IMR-90 (cell line): ENCODE measurements at regions not wholly inside any gene's neighbourhood (a gene's known extent, or its start where the extent isn't known, plus 50 kb on each side); places are given as distances from the start of the nearest gene placed in this dataset.

Experiments used
- ATAC-seq: fragments of 200-7000 bp; cut with Tn5 transposase; 2 replicates; pipeline ENCODE4 v1.9.1; 2020; ENCODE audit warnings: low read depth, mild to moderate bottlenecking, moderate library complexity
- BruUV-seq: library from RNA; stranded (reverse); fragments of 400-500 nt; replicated peaks from 2 replicates; lab custom pipeline; 2021; lab: Mats Ljungman, UMichigan
- CTCF ChIA-PET: fragments of 300-600 bp; formaldehyde crosslinking; extraction: SDS; loops from one replicate; lab custom pipeline; 2021; ENCODE audit warnings: antibody characterized with exemption; lab: Yijun Ruan, JAX
- POLR2A ChIA-PET: fragments of 300-600 bp; sonication (Branson Sonifier 250); formaldehyde crosslinking; loops from one replicate; lab custom pipeline; 2022; ENCODE audit warnings: antibody characterized with exemption; ENCODE audit not compliant: unreplicated experiment; lab: Charles Lee
- DNase-seq: peaks from one replicate; pipeline ENCODE4 v3.0.0; 2013
- H2AFZ ChIP-seq: replicated peaks from 2 replicates; pipeline ENCODE3; 2013; ENCODE audit warnings: low read length, mild to moderate bottlenecking; ENCODE audit not compliant: poor library complexity
- H2AK5ac ChIP-seq: 2 replicates; pipeline ENCODE4 v1.6.1; 2013; ENCODE audit warnings: low read depth, low read length, inconsistent platforms
- H2AK9ac ChIP-seq: replicated peaks from 2 replicates; pipeline ENCODE3; 2013; ENCODE audit warnings: mild to moderate bottlenecking, low read depth, low read length, moderate library complexity; ENCODE audit not compliant: poor library complexity
- H2BK120ac ChIP-seq: 2 replicates; pipeline ENCODE4 v1.6.1; 2013; ENCODE audit warnings: low read depth, low read length, inconsistent platforms
- H2BK15ac ChIP-seq: 3 replicates; pipeline ENCODE4 v1.6.1; 2013; ENCODE audit warnings: low read depth, low read length, inconsistent platforms
- H2BK20ac ChIP-seq: 2 replicates; pipeline ENCODE4 v1.6.1; 2013; ENCODE audit warnings: low read depth, mild to moderate bottlenecking, inconsistent platforms, low read length, moderate library complexity
- H2BK5ac ChIP-seq: 2 replicates; pipeline ENCODE4 v1.6.1; 2013; ENCODE audit warnings: mild to moderate bottlenecking, low read depth, low read length, inconsistent platforms; ENCODE audit not compliant: poor library complexity, severe bottlenecking
- H3K14ac ChIP-seq: replicated peaks from 2 replicates; pipeline ENCODE4 v1.6.1; 2013; ENCODE audit warnings: low read depth, low read length, inconsistent platforms
- H3K18ac ChIP-seq: 2 replicates; pipeline ENCODE4 v1.6.1; 2013; ENCODE audit warnings: low read depth, low read length, control low read depth
- H3K23ac ChIP-seq: 2 replicates; pipeline ENCODE4 v1.6.1; 2013; ENCODE audit warnings: low read depth, low read length, inconsistent platforms
- H3K27ac ChIP-seq: 2 replicates; pipeline ENCODE4 v1.5.1; 2013; ENCODE audit warnings: mild to moderate bottlenecking, control low read depth, low read length; ENCODE audit not compliant: insufficient read depth
- H3K27me3 ChIP-seq: 2 replicates; pipeline ENCODE4 v1.6.1; 2013; ENCODE audit warnings: low read length; ENCODE audit not compliant: control insufficient read depth, insufficient read depth
- H3K36me3 ChIP-seq: 2 replicates; pipeline ENCODE4 v1.6.1; 2013; ENCODE audit warnings: low read length, mixed read lengths; ENCODE audit not compliant: control insufficient read depth, insufficient read depth
- H3K4ac ChIP-seq: 2 replicates; pipeline ENCODE4 v1.6.1; 2013; ENCODE audit warnings: low read depth, low read length, inconsistent platforms
- H3K4me1 ChIP-seq: 2 replicates; pipeline ENCODE4 v1.6.1; 2013; ENCODE audit warnings: low read length, mixed read lengths; ENCODE audit not compliant: control insufficient read depth, insufficient read depth
- H3K4me2 ChIP-seq: 2 replicates; pipeline ENCODE4 v1.6.1; 2013; ENCODE audit warnings: low read depth, mild to moderate bottlenecking, control low read depth, low read length, moderate library complexity
- H3K4me3 ChIP-seq: 2 replicates; pipeline ENCODE4 v1.5.1; 2013; ENCODE audit warnings: low read depth, mild to moderate bottlenecking, control low read depth, low read length, moderate library complexity; ENCODE audit not compliant: insufficient read depth
- H3K56ac ChIP-seq: 2 replicates; pipeline ENCODE4 v1.6.1; 2013; ENCODE audit warnings: low read length, inconsistent platforms; ENCODE audit not compliant: insufficient read depth; ENCODE audit errors: extremely low read depth
- H3K79me1 ChIP-seq, 2 experiments: 2 replicates each; pipeline ENCODE4 v1.6.1; 2013; ENCODE audit warnings: low read length in 2 of 2, inconsistent platforms in 1 of 2, low read depth in 1 of 2
- H3K9ac ChIP-seq: 2 replicates; pipeline ENCODE4 v1.6.1; 2013; ENCODE audit warnings: low read depth, low read length, control low read depth
- H3K9me1 ChIP-seq: 2 replicates; pipeline ENCODE4 v1.6.1; 2013; ENCODE audit warnings: low read length, inconsistent platforms; ENCODE audit not compliant: insufficient read depth
- H3K9me3 ChIP-seq: 2 replicates; pipeline ENCODE4 v1.6.1; 2013; ENCODE audit warnings: low read length; ENCODE audit not compliant: control insufficient read depth, insufficient read depth
- H4K20me1 ChIP-seq: 2 replicates; pipeline ENCODE4 v1.6.1; 2013; ENCODE audit warnings: low read length, inconsistent platforms; ENCODE audit not compliant: insufficient read depth
- H4K5ac ChIP-seq: 2 replicates; pipeline ENCODE4 v1.6.1; 2013; ENCODE audit warnings: mild to moderate bottlenecking, low read depth, low read length, control low read depth
- H4K8ac ChIP-seq, 2 experiments: 2 replicates each; pipeline ENCODE4 v1.6.1; 2013; ENCODE audit warnings: low read depth in 2 of 2, low read length in 2 of 2, control low read depth in 1 of 2, inconsistent platforms in 1 of 2
- H4K91ac ChIP-seq: 2 replicates; pipeline ENCODE4 v1.6.1; 2013; ENCODE audit warnings: low read depth, low read length, inconsistent platforms; ENCODE audit not compliant: insufficient read depth
- CHD1 ChIP-seq: IDR thresholded peaks from 2 replicates; pipeline ENCODE4 v1.6.1; 2012; ENCODE audit warnings: low read depth, low read length, improper control_type of control experiment
- MAZ ChIP-seq: IDR thresholded peaks from 2 replicates; pipeline ENCODE4 v1.6.1; 2012; ENCODE audit warnings: low read depth, mild to moderate bottlenecking, low read length, improper control_type of control experiment, moderate library complexity, borderline replicate concordance
- NFE2L2 ChIP-seq: fragments of 150-350 bp; IDR thresholded peaks from 2 replicates; pipeline ENCODE4 v1.6.1; 2016; ENCODE audit warnings: low read depth, mild to moderate bottlenecking, low read length
- WGBS, 2 experiments: methylation state at CpG; one replicate each; pipeline versions ENCODE4 v1.1.5 to v1.1.7; 2013; ENCODE audit warnings: missing lambda C conversion rate in 2 of 2; ENCODE audit not compliant: insufficient read length in 1 of 2; ENCODE audit errors: extremely low coverage in 2 of 2; 5-methylcytosine and 5-hydroxymethylcytosine counted together
- dilution Hi-C: fragments of 300-500 bp; cut with HindIII; formaldehyde crosslinking; loops from one replicate; pipeline ENCODE4 v1.14.3; 2018; ENCODE audit warnings: low sequenced_read_pairs; ENCODE audit not compliant: unreplicated experiment
- in situ Hi-C: fragments of 300-500 bp; cut with MboI; formaldehyde crosslinking; loops from 3 replicates; pipeline ENCODE4 v1.14.3; 2019; ENCODE audit warnings: low sequenced_read_pairs, inconsistent platforms, mixed read lengths
- intact Hi-C: fragments of 100-400 bp; cut with micrococcal nuclease; formaldehyde crosslinking; loops from 2 replicates; pipeline ENCODE4 v1.10.0; 2022
- TF ChIP-seq, protein P1 (sequence below): fragments of 150-350 bp; IDR thresholded peaks from 2 replicates; pipeline ENCODE4 v1.6.1; 2017; ENCODE audit warnings: mild to moderate bottlenecking, antibody characterized with exemption, low read length, low read depth

DNA sequence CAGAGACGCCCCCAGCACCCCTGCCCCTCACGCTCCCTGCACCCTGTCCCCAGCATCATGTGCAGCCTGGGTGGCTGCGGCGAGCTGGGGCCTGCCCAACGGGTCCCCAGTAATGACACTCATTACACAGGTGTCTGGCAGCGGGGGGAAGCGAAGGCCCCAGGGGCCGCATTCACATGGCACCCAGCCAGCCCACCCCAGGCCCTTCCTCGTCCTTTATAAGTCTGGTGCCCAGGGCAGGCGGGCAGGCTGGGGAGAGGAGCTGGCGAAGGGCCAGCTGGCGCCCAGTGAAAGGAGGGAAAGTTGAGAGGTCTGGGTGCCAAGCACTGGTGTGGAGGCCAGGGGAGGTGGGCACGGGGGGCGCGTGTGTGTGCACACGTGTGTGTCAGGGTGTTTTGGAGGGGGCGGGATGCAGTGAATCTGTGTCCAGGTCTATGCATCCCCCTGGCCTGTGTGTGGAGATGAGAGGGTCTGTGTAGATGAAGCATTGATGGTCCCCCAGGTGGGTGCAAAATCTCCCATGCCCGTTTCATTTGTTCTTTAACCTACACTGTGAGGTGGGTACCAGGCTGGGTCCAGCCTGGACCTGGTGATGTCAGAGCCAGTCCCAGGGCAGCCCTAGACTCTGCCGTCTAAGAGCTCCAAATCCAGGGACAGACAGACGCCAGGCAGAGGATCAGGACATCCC lies 105.3 kb downstream of the CEBPB start (continued):
- TF ChIP-seq, protein P1, sequence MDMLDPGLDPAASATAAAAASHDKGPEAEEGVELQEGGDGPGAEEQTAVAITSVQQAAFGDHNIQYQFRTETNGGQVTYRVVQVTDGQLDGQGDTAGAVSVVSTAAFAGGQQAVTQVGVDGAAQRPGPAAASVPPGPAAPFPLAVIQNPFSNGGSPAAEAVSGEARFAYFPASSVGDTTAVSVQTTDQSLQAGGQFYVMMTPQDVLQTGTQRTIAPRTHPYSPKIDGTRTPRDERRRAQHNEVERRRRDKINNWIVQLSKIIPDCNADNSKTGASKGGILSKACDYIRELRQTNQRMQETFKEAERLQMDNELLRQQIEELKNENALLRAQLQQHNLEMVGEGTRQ, result no peak

DNA sequence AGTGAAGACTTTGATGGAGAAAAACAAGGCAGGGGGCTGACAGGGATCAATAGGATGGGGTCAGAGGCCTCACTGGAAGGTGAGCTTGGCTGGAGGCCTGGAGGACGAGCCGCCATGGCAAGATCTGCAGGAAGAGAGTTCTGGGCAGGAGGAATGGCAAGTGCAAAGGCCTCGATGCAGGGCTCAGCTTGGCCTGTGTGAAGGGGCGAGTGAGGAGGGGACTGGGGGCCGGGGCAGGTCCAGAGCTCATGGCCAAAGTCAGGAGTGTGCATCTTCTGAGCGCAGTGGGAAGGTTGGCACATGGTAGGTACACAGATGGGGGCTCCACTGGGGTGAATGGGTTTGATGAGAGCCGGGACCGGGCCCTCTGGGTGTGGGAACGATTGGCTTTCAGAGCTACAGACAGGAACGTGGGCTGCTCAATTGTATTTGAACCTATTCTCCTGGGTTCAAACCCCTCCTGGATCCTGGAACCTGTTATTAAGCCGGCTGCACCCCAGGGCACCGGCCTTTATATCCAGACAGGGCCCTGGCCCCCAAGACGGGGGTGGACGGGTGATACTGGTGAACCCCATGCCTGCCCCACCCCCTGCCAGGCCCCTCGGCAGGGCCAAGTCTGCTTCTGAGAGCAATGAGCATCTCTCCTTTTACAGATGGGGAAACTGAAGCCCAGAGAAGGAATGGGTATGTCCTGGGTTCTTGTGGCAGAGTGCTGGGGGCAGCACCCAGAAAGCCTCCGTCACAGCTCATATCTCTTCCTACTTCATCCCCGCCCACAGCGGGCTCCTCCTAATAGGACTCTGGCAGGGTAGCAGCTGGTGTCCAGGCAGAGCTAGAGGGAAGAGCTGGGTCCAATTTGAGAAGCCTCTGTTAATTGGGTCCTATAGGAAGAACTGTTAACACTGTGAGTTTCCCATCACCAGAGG lies 106.1 kb downstream of the CEBPB start:
- Histone ChIP-seq H3K4me3 (no peak overlapping the region), H3K9ac (no peak overlapping the region; the same call in 1 of the 2 replicates), H3K4me1 (peaks cover 19% of the 10 kb centered on the region), H2BK120ac (peak overlapping the region; percentile 75), H3K36me3 (no peaks in the 10 kb centered on the region), H3K9me3 (no peaks in the 10 kb centered on the region), H3K4me2 (no peak overlapping the region), H3K14ac (peak overlapping the region; percentile 38), H3K23ac (no peak overlapping the region), H4K91ac (peak overlapping the region; percentile 36), H2BK15ac (peak overlapping the region; percentile 52), H2AK5ac (peak overlapping the region; percentile 72), H3K56ac (no peak overlapping the region), H2AFZ (peak overlapping the region; percentile 80), H3K79me1 (peaks cover 0 to 12% of the 10 kb centered on the region in 2 experiments; a peak in 3 of 4 replicates), H3K27ac (peak overlapping the region; percentile 29; the same call in 1 of the 2 replicates), H4K5ac (peak overlapping the region; percentile 62), H3K4ac (peak overlapping the region; percentile 76), H3K27me3 (no peaks in the 10 kb centered on the region), H3K9me1 (peaks cover 13% of the 10 kb centered on the region), H2AK9ac (peak overlapping the region; percentile 79), H4K20me1 (no peaks in the 10 kb centered on the region), H2BK5ac (peak overlapping the region; percentile 34), H4K8ac (peak overlapping the region; percentile 40 to 79; a peak in 3 of 4 replicates), H2BK20ac (peak overlapping the region; percentile 83), H3K18ac (peak overlapping the region; percentile 42; the same call in 1 of the 2 replicates)
- ChIA-PET POLR2A (interaction anchor here (1.0 kb wide), 1 partner anchor 11 kb away, joined by 4 read pairs; no protein-coding TSS in a partner anchor), CTCF (no interaction called here)
- ATAC-seq (peak; percentile 15; the same call in 1 of the 2 replicates), DNase-seq (no peak)
- in situ Hi-C loops, result no loop called here
- intact Hi-C loops, result no loop called here
- WGBS, 2 experiments, result 89% methylated on average over 5 of the region's 18 CpGs; no CpG with 5 or more reads in 1 of the 2 experiments
- BruUV-seq, result no TSS peak
- TF ChIP-seq CHD1 (no peak), MAZ (no peak), NFE2L2 (no peak)
- dilution Hi-C loops, result no loop called here
